H9 (cell line): ENCODE measurements at regions not wholly inside any gene's neighbourhood (a gene's known extent, or its start where the extent isn't known, plus 50 kb on each side); places are given as distances from the start of the nearest gene placed in this dataset.

Experiments
- DNase-seq: peaks from one replicate; pipeline ENCODE4 v3.0.0-alpha.2; 2017
- H2AFZ ChIP-seq: one replicate; pipeline ENCODE4 v1.6.1; 2013; ENCODE audit warnings: mild to moderate bottlenecking, low read length, control low read depth, moderate library complexity
- H2AK5ac ChIP-seq: 2 replicates; pipeline ENCODE4 v1.6.1; 2013; ENCODE audit warnings: low read length, control low read depth, mixed read lengths; ENCODE audit not compliant: insufficient read length
- H2BK120ac ChIP-seq: one replicate; pipeline ENCODE4 v1.6.1; 2013; ENCODE audit warnings: low read depth, mild to moderate bottlenecking, low read length, control low read depth, inconsistent platforms; ENCODE audit not compliant: poor library complexity, severe bottlenecking
- H2BK12ac ChIP-seq: 2 replicates; pipeline ENCODE4 v1.6.1; 2013; ENCODE audit warnings: low read length, control low read depth, mixed read lengths, low read depth; ENCODE audit not compliant: insufficient read length
- H2BK15ac ChIP-seq: 2 replicates; pipeline ENCODE4 v1.6.1; 2013; ENCODE audit warnings: low read depth, low read length, control low read depth
- H2BK20ac ChIP-seq: one replicate; pipeline ENCODE4 v1.6.1; 2013; ENCODE audit warnings: low read depth, mild to moderate bottlenecking, low read length, control low read depth, inconsistent platforms; ENCODE audit not compliant: poor library complexity, severe bottlenecking
- H2BK5ac ChIP-seq: 2 replicates; pipeline ENCODE4 v1.6.1; 2013; ENCODE audit warnings: low read length, control low read depth, mixed read lengths; ENCODE audit not compliant: insufficient read length
- H3K14ac ChIP-seq: 2 replicates; pipeline ENCODE4 v1.6.1; 2013; ENCODE audit warnings: low read length, control low read depth; ENCODE audit not compliant: insufficient read depth
- H3K18ac ChIP-seq: 2 replicates; pipeline ENCODE4 v1.6.1; 2013; ENCODE audit warnings: low read depth, mild to moderate bottlenecking, mixed read lengths, low read length, control low read depth; ENCODE audit not compliant: insufficient read length
- H3K23ac ChIP-seq: 2 replicates; pipeline ENCODE4 v1.6.1; 2013; ENCODE audit warnings: low read length, control low read depth, mixed read lengths, low read depth; ENCODE audit not compliant: insufficient read length
- H3K23me2 ChIP-seq: 2 replicates; pipeline ENCODE4 v1.6.1; 2013; ENCODE audit warnings: low read depth, mild to moderate bottlenecking, mixed read lengths, low read length, control low read depth; ENCODE audit not compliant: insufficient read length, poor library complexity, severe bottlenecking
- H3K27ac ChIP-seq: 2 replicates; pipeline ENCODE4 v1.5.1; 2013; ENCODE audit warnings: low read length, control low read depth, mixed read lengths, low read depth; ENCODE audit not compliant: insufficient read length
- H3K27me3 ChIP-seq: 2 replicates; pipeline ENCODE4 v1.6.1; 2013; ENCODE audit warnings: low read length, control low read depth, inconsistent platforms; ENCODE audit not compliant: insufficient read depth
- H3K4ac ChIP-seq: 2 replicates; pipeline ENCODE4 v1.6.1; 2013; ENCODE audit warnings: low read depth, mild to moderate bottlenecking, control low read depth, inconsistent platforms, low read length, moderate library complexity
- H3K4me1 ChIP-seq: 2 replicates; pipeline ENCODE4 v1.6.1; 2013; ENCODE audit warnings: low read length, control low read depth, inconsistent platforms; ENCODE audit not compliant: insufficient read depth
- H3K4me2 ChIP-seq: 2 replicates; pipeline ENCODE4 v1.6.1; 2013; ENCODE audit warnings: low read length, control low read depth, mixed read lengths; ENCODE audit not compliant: insufficient read length, insufficient read depth
- H3K56ac ChIP-seq: 2 replicates; pipeline ENCODE4 v1.6.1; 2013; ENCODE audit warnings: low read depth, mild to moderate bottlenecking, mixed read lengths, low read length, control low read depth; ENCODE audit not compliant: insufficient read length
- H3K79me1 ChIP-seq: 2 replicates; pipeline ENCODE4 v1.6.1; 2013; ENCODE audit warnings: low read depth, mild to moderate bottlenecking, moderate library complexity, low read length, control low read depth, inconsistent platforms; ENCODE audit not compliant: insufficient read depth, poor library complexity, severe bottlenecking
- H3K79me2 ChIP-seq: 2 replicates; pipeline ENCODE4 v1.6.1; 2013; ENCODE audit warnings: low read length, control low read depth, inconsistent platforms; ENCODE audit not compliant: insufficient read depth
- H3K9ac ChIP-seq: 2 replicates; pipeline ENCODE4 v1.6.1; 2013; ENCODE audit warnings: low read length, control low read depth, mixed read lengths; ENCODE audit not compliant: insufficient read length; ENCODE audit errors: extremely low read depth
- H3K9me3 ChIP-seq: one replicate; pipeline ENCODE4 v1.6.1; 2013; ENCODE audit warnings: low read depth, low read length, inconsistent platforms; ENCODE audit not compliant: control insufficient read depth
- H3T11ph ChIP-seq: one replicate; pipeline ENCODE4 v1.6.1; 2013; ENCODE audit warnings: mild to moderate bottlenecking, low read length, control low read depth, inconsistent platforms
- H4K20me1 ChIP-seq: one replicate; pipeline ENCODE4 v1.6.1; 2013; ENCODE audit not compliant: control insufficient read depth, insufficient read length, insufficient read depth
- H4K5ac ChIP-seq: 2 replicates; pipeline ENCODE4 v1.6.1; 2013; ENCODE audit warnings: low read depth, mild to moderate bottlenecking, mixed read lengths, low read length, control low read depth; ENCODE audit not compliant: insufficient read length
- H4K8ac ChIP-seq: replicated peaks from 2 replicates; pipeline ENCODE4 v1.6.1; 2013; ENCODE audit warnings: low read length, control low read depth, mixed read lengths, low read depth; ENCODE audit not compliant: insufficient read length
- H4K91ac ChIP-seq: 2 replicates; pipeline ENCODE4 v1.6.1; 2013; ENCODE audit warnings: low read depth, mild to moderate bottlenecking, moderate library complexity, mixed read lengths, low read length, control low read depth; ENCODE audit not compliant: insufficient read length
- H3K27ac Mint-ChIP-seq, 3 experiments: 2 replicates in 2 of 3; 3 replicates in 1 of 3; pipeline ENCODE4 v1.8.0; 2020 to 2021; ENCODE audit warnings: mixed read lengths in 3 of 3, mild to moderate bottlenecking in 1 of 3, moderate library complexity in 1 of 3
- H3K27me3 Mint-ChIP-seq: 2 replicates; pipeline ENCODE4 v1.8.0; 2021; ENCODE audit warnings: low read depth, mild to moderate bottlenecking, moderate library complexity, mixed read lengths
- H3K36me3 Mint-ChIP-seq, 3 experiments: 2 replicates in 2 of 3; 3 replicates in 1 of 3; pipeline ENCODE4 v1.8.0; 2020 to 2021; ENCODE audit warnings: low read depth in 3 of 3, mixed read lengths in 3 of 3; ENCODE audit not compliant: insufficient read depth in 1 of 3
- H3K4me1 Mint-ChIP-seq, 2 experiments: 2 replicates each; pipeline ENCODE4 v1.8.0; 2020; ENCODE audit warnings: mixed read lengths in 2 of 2
- H3K4me3 Mint-ChIP-seq, 2 experiments: 2 replicates in 1 of 2; 3 replicates in 1 of 2; pipeline ENCODE4 v1.8.0; 2020 to 2021; ENCODE audit warnings: mild to moderate bottlenecking in 2 of 2, mixed read lengths in 2 of 2, moderate library complexity in 1 of 2
- H3K9me3 Mint-ChIP-seq, 2 experiments: 2 replicates in 1 of 2; 3 replicates in 1 of 2; pipeline ENCODE4 v1.8.0; 2020; ENCODE audit warnings: mild to moderate bottlenecking in 2 of 2, mixed read lengths in 2 of 2, moderate library complexity in 1 of 2
- WGBS: extraction: QIAGEN DNeasy Blood & Tissue Kit; methylation state at CpG from one replicate; pipeline ENCODE4 v1.1.7; 2013; ENCODE audit warnings: missing lambda C conversion rate, low lambda C conversion rate, mixed read lengths; ENCODE audit not compliant: insufficient read length; ENCODE audit errors: extremely low coverage; 5-methylcytosine and 5-hydroxymethylcytosine counted together
- TF ChIP-seq, protein P1 (sequence below): fragments of 200-600 bp; sonication (generic); conservative IDR thresholded peaks from 3 replicates; pipeline ENCODE4 v1.8.0; 2021; ENCODE audit warnings: antibody characterized with exemption, mild to moderate bottlenecking

DNA sequence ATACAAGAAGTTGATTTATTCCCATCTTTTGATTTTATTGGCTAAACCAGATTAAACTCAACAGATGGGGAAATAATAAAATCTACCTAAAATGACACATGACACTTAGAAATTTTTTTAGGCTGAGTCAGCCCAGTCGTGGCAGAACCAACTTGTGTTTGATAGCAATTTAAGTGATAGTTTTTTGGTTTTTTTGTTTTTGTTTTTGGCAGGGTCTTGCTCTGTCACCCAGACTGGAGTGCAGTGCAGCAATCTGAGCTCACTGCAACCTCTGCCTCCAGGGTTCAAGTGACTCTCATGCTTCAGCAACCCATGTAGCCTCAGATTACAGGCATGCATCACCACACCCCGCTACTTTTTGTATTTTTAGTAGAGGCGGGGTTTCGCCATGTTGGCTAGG lies 370.3 kb upstream of the NOCT start:
- no peak overlapping the region for H2AFZ ChIP-seq
- H2BK5ac ChIP-seq = no peak overlapping the region
- no peaks in the 10 kb centered on the region for H4K20me1 ChIP-seq
- no peaks in the 10 kb centered on the region for H3K9me3 ChIP-seq
- H3K23ac ChIP-seq = no peak overlapping the region
- no peak overlapping the region for H4K91ac ChIP-seq
- H3K79me2 ChIP-seq = no peaks in the 10 kb centered on the region
- no peak overlapping the region for H2BK15ac ChIP-seq
- H4K5ac ChIP-seq = no peak overlapping the region
- DNase-seq = no peak
- no peak overlapping the region for H3K56ac ChIP-seq
- peaks cover 22 to 32% of the 10 kb centered on the region in 2 experiments for H3K4me1 Mint-ChIP-seq
- H3K14ac ChIP-seq = no peak overlapping the region
- no peak overlapping the region for H3K4me3 Mint-ChIP-seq
- no peak overlapping the region for H3K27ac ChIP-seq
- H4K8ac ChIP-seq = no peak overlapping the region
- TF ChIP-seq, protein P1, sequence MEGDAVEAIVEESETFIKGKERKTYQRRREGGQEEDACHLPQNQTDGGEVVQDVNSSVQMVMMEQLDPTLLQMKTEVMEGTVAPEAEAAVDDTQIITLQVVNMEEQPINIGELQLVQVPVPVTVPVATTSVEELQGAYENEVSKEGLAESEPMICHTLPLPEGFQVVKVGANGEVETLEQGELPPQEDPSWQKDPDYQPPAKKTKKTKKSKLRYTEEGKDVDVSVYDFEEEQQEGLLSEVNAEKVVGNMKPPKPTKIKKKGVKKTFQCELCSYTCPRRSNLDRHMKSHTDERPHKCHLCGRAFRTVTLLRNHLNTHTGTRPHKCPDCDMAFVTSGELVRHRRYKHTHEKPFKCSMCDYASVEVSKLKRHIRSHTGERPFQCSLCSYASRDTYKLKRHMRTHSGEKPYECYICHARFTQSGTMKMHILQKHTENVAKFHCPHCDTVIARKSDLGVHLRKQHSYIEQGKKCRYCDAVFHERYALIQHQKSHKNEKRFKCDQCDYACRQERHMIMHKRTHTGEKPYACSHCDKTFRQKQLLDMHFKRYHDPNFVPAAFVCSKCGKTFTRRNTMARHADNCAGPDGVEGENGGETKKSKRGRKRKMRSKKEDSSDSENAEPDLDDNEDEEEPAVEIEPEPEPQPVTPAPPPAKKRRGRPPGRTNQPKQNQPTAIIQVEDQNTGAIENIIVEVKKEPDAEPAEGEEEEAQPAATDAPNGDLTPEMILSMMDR = no peak
- H2BK20ac ChIP-seq = no peak overlapping the region
- no peak overlapping the region for H3K4me2 ChIP-seq
- H3T11ph ChIP-seq = no peak overlapping the region
- no peak overlapping the region for H3K4ac ChIP-seq
- H2BK12ac ChIP-seq = no peak overlapping the region
- H3K79me1 ChIP-seq = no peaks in the 10 kb centered on the region
- no peak overlapping the region for H2BK120ac ChIP-seq
- no peak overlapping the region for H3K27ac Mint-ChIP-seq
- no peaks in the 10 kb centered on the region for H3K23me2 ChIP-seq
- peaks cover 0 to 7% (median 0%) of the 10 kb centered on the region in 3 experiments; a peak in 4 of 7 replicates for H3K36me3 Mint-ChIP-seq
- H3K18ac ChIP-seq = no peak overlapping the region
- peaks cover 0 to 2% of the 10 kb centered on the region in 2 experiments; a peak in 3 of 5 replicates for H3K9me3 Mint-ChIP-seq
- H3K9ac ChIP-seq = no peak overlapping the region
- H3K27me3 Mint-ChIP-seq = no peaks in the 10 kb centered on the region; the same call in 1 of the 2 replicates
- peaks cover 6% of the 10 kb centered on the region; the same call in 1 of the 2 replicates for H3K4me1 ChIP-seq
- no peak overlapping the region for H2AK5ac ChIP-seq
- no peaks in the 10 kb centered on the region for H3K27me3 ChIP-seq
- WGBS = no CpG with 5 or more reads among the region's 4 CpGs
